B cell (primary cell): ENCODE measurements at regions not wholly inside any gene's neighbourhood (a gene's known extent, or its start where the extent isn't known, plus 50 kb on each side); places are given as distances from the start of the nearest gene placed in this dataset.

ENCODE experiments used
- EZH2 ChIP-seq: IDR thresholded peaks from 2 replicates; pipeline ENCODE4 v1.6.1; 2012; ENCODE audit warnings: borderline replicate concordance, low read depth, mild to moderate bottlenecking, moderate library complexity, low read length; ENCODE audit not compliant: insufficient read depth, poor library complexity, severe bottlenecking
- TF ChIP-seq, protein P1 (sequence below): fragments of 200-600 bp; IDR thresholded peaks from one replicate; pipeline ENCODE4 v1.8.0; 2022; ENCODE audit warnings: antibody characterized with exemption, mild to moderate bottlenecking

GRCh38 chr13:71005919-71006318, 861.1 kb downstream of the DACH1 start:
- TF ChIP-seq, protein P1, sequence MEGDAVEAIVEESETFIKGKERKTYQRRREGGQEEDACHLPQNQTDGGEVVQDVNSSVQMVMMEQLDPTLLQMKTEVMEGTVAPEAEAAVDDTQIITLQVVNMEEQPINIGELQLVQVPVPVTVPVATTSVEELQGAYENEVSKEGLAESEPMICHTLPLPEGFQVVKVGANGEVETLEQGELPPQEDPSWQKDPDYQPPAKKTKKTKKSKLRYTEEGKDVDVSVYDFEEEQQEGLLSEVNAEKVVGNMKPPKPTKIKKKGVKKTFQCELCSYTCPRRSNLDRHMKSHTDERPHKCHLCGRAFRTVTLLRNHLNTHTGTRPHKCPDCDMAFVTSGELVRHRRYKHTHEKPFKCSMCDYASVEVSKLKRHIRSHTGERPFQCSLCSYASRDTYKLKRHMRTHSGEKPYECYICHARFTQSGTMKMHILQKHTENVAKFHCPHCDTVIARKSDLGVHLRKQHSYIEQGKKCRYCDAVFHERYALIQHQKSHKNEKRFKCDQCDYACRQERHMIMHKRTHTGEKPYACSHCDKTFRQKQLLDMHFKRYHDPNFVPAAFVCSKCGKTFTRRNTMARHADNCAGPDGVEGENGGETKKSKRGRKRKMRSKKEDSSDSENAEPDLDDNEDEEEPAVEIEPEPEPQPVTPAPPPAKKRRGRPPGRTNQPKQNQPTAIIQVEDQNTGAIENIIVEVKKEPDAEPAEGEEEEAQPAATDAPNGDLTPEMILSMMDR, result no peak
- no peak for TF ChIP-seq EZH2
